GM19035 (cell line): ENCODE measurements at regions not wholly inside any gene's neighbourhood (a gene's known extent, or its start where the extent isn't known, plus 50 kb on each side); places are given as distances from the start of the nearest gene placed in this dataset.
"Not testable (repeated sequence)": the region's sequence is repeated elsewhere in the genome, so short reads cannot be mapped to it uniquely, and the experiment has no call there.

Experiments used
- ATAC-seq: cut with Tn5 transposase; IDR thresholded peaks from one replicate; pipeline ENCODE4 v1.9.1; 2021; ENCODE audit not compliant: unreplicated experiment

GRCh38 chr17:15858082-15858481, 86.8 kb upstream of the ADORA2B start:
- not testable (repeated sequence) for ATAC-seq

GRCh38 chr17:15860774-15861173, 84.2 kb upstream of the ADORA2B start:
- ATAC-seq: not testable (repeated sequence)

- ATAC-seq: not testable (repeated sequence)
Observed at GRCh38 chr17:15864061-15864460, 80.9 kb upstream of the ADORA2B start.

GRCh38 chr17:15864472-15864871, 80.5 kb upstream of the ADORA2B start:
- not testable (repeated sequence) for ATAC-seq

GRCh38 chr17:15866015-15866414, 78.9 kb upstream of the ADORA2B start:
- ATAC-seq: not testable (repeated sequence)

- ATAC-seq: not testable (repeated sequence)
Observed at GRCh38 chr17:15867331-15867730, 77.6 kb upstream of the ADORA2B start.

- ATAC-seq: not testable (repeated sequence)
Observed at GRCh38 chr17:15869868-15870267, 75.1 kb upstream of the ADORA2B start.

GRCh38 chr17:15872677-15873076, 72.3 kb upstream of the ADORA2B start:
- not testable (repeated sequence) for ATAC-seq

- not testable (repeated sequence) for ATAC-seq
Observed at GRCh38 chr17:15877882-15878500, 66.9 kb upstream of the ADORA2B start.

GRCh38 chr17:15882058-15882720, 62.7 kb upstream of the ADORA2B start:
- no peak for ATAC-seq

GRCh38 chr17:15882777-15883176, 62.2 kb upstream of the ADORA2B start:
- ATAC-seq: no peak

- no peak for ATAC-seq
Observed at GRCh38 chr17:15883617-15884111, 61.3 kb upstream of the ADORA2B start.

- ATAC-seq: no peak
Observed at GRCh38 chr17:15884731-15885130, 60.2 kb upstream of the ADORA2B start.

GRCh38 chr17:15885770-15886169, 59.2 kb upstream of the ADORA2B start:
- no peak for ATAC-seq

GRCh38 chr17:15886221-15886620, 58.7 kb upstream of the ADORA2B start:
- ATAC-seq: no peak

GRCh38 chr17:15886804-15887203, 58.1 kb upstream of the ADORA2B start:
- ATAC-seq: no peak

GRCh38 chr17:15888436-15888835, 56.5 kb upstream of the ADORA2B start:
- ATAC-seq: no peak

GRCh38 chr17:15890279-15890892, 54.5 kb upstream of the ADORA2B start:
- ATAC-seq: no peak

- no peak for ATAC-seq
Observed at GRCh38 chr17:15891318-15891717, 53.6 kb upstream of the ADORA2B start.

GRCh38 chr17:15892244-15892643, 52.7 kb upstream of the ADORA2B start:
- ATAC-seq: no peak

GRCh38 chr17:15892731-15893657, 51.9 kb upstream of the ADORA2B start:
- ATAC-seq: no peak
